Smooth muscle cell (in vitro differentiated cells): ENCODE measurements at regions not wholly inside any gene's neighbourhood (a gene's known extent, or its start where the extent isn't known, plus 50 kb on each side); places are given as distances from the start of the nearest gene placed in this dataset.

Source experiments
- DNase-seq: peaks from one replicate; lab custom pipeline; 2025; ENCODE audit not compliant: unreplicated experiment; lab: John Stamatoyannopoulos, UW
- H2AFZ ChIP-seq: fragments of 200-600 bp; sonication (generic); 2 replicates; pipeline ENCODE4 v1.6.0; 2016; ENCODE audit warnings: antibody characterized with exemption, low read depth, mild to moderate bottlenecking
- H3F3A ChIP-seq: fragments of 200-600 bp; sonication (generic); 2 replicates; pipeline ENCODE4 v1.6.0; 2017; ENCODE audit warnings: antibody characterized with exemption, low read depth
- H3K27ac ChIP-seq: fragments of 200-600 bp; sonication (generic); 2 replicates; pipeline ENCODE4 v1.5.1; 2016; ENCODE audit warnings: low read depth, mild to moderate bottlenecking
- H3K27me3 ChIP-seq: fragments of 200-600 bp; sonication (generic); 2 replicates; pipeline ENCODE4 v1.6.1; 2016; ENCODE audit warnings: low read depth, mild to moderate bottlenecking
- H3K36me3 ChIP-seq: fragments of 200-600 bp; sonication (generic); 2 replicates; pipeline ENCODE4 v1.5.1; 2016; ENCODE audit warnings: low read depth
- H3K4me1 ChIP-seq: fragments of 200-600 bp; sonication (generic); 2 replicates; pipeline ENCODE4 v1.5.1; 2016; ENCODE audit warnings: low read depth
- H3K4me2 ChIP-seq: fragments of 200-600 bp; sonication (generic); 2 replicates; pipeline ENCODE4 v1.6.0; 2016; ENCODE audit warnings: mild to moderate bottlenecking
- H3K4me3 ChIP-seq: fragments of 200-600 bp; sonication (generic); 2 replicates; pipeline ENCODE4 v1.5.1; 2016; ENCODE audit warnings: mild to moderate bottlenecking
- H3K79me2 ChIP-seq: fragments of 200-600 bp; sonication (generic); 2 replicates; pipeline ENCODE4 v1.6.0; 2016; ENCODE audit warnings: low read depth, mild to moderate bottlenecking
- H3K9ac ChIP-seq: fragments of 200-600 bp; sonication (generic); 2 replicates; pipeline ENCODE4 v1.6.0; 2016; ENCODE audit warnings: low read depth
- H3K9me3 ChIP-seq: fragments of 200-600 bp; sonication (generic); replicated peaks from 2 replicates; pipeline ENCODE4 v1.5.1; 2016; ENCODE audit warnings: low read depth
- H4K20me1 ChIP-seq: fragments of 200-600 bp; sonication (generic); 2 replicates; pipeline ENCODE4 v1.6.0; 2016; ENCODE audit warnings: low read depth
- WGBS: methylation state at CpG from one replicate; pipeline ENCODE4 v1.1.7; 2016; ENCODE audit warnings: low lambda C conversion rate; 5-methylcytosine and 5-hydroxymethylcytosine counted together
- TF ChIP-seq, protein P1 (sequence below): fragments of 200-600 bp; sonication (generic); IDR thresholded peaks from 2 replicates; pipeline ENCODE4 v1.5.1; 2017; ENCODE audit warnings: borderline replicate concordance, mild to moderate bottlenecking, antibody characterized with exemption; ENCODE audit not compliant: insufficient read depth, poor library complexity, severe bottlenecking

DNA sequence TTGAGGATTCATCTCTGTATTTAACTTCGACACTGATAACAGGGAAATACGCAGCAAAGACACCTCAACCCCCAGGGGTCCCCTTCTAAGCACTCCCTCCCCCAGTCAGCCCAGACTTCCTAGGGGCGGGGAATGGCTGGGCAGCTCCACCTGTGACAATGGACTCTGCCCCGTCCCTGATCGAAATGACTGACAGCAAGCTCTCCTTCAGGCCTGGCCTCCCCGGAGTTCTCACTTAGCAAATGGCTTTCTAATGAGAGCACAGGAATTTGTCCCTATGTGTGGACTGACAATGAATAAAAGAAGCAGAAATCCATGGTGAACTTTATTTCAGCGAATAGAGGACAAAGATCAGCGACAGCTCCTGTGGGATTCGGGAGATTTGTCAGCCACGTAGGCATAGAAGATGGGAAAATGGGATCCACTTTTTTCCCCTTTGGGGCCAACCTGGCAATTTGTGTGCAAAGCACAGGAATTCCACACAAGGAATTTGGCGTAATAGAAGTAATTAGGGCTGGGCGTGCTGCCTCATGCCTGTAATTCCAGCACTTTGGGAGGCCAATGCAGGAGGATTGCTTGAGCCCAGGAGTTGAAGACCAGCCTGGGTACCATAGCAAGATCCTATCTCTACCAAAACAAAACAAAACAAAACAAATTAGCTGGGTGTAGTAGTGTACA, 63.8 kb downstream of the TNFAIP2 start:
- Histone ChIP-seq H3F3A (no peaks in the 10 kb centered on the region), H3K27me3 (no peaks in the 10 kb centered on the region), H3K27ac (no peak overlapping the region), H3K4me1 (no peaks in the 10 kb centered on the region), H3K9ac (no peak overlapping the region), H3K4me2 (no peak overlapping the region), H3K9me3 (no peaks in the 10 kb centered on the region), H3K4me3 (no peak overlapping the region), H2AFZ (no peak overlapping the region), H3K79me2 (no peaks in the 10 kb centered on the region), H3K36me3 (no peaks in the 10 kb centered on the region), H4K20me1 (no peaks in the 10 kb centered on the region)
- TF ChIP-seq, protein P1, sequence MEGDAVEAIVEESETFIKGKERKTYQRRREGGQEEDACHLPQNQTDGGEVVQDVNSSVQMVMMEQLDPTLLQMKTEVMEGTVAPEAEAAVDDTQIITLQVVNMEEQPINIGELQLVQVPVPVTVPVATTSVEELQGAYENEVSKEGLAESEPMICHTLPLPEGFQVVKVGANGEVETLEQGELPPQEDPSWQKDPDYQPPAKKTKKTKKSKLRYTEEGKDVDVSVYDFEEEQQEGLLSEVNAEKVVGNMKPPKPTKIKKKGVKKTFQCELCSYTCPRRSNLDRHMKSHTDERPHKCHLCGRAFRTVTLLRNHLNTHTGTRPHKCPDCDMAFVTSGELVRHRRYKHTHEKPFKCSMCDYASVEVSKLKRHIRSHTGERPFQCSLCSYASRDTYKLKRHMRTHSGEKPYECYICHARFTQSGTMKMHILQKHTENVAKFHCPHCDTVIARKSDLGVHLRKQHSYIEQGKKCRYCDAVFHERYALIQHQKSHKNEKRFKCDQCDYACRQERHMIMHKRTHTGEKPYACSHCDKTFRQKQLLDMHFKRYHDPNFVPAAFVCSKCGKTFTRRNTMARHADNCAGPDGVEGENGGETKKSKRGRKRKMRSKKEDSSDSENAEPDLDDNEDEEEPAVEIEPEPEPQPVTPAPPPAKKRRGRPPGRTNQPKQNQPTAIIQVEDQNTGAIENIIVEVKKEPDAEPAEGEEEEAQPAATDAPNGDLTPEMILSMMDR: no peak
- WGBS: 50% methylated on average over 12 of the region's 12 CpGs
- DNase-seq: no peak

DNA sequence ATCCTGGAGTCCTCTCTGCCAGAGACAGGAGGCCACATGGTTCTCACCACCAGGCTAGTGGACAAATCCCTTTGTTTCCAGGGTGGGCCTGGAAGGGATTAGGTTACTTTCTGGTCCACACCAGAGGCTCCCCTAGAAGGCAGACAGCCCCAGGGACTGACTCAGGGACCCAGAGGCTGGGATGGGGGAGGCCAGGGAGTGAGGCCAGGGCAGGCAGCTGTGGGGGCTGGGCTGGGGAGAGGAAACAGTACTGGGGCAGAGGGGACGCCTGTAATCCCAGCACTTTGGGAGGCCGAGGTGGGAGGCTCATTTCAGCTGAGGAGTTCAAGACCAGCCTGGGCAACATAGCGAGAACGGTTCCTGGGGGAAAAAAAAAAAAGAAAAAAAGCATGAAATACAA, 64.7 kb downstream of the TNFAIP2 start:
- 89% methylated on average over 4 of the region's 4 CpGs for WGBS
- H3K4me2 ChIP-seq: no peak overlapping the region

DNA sequence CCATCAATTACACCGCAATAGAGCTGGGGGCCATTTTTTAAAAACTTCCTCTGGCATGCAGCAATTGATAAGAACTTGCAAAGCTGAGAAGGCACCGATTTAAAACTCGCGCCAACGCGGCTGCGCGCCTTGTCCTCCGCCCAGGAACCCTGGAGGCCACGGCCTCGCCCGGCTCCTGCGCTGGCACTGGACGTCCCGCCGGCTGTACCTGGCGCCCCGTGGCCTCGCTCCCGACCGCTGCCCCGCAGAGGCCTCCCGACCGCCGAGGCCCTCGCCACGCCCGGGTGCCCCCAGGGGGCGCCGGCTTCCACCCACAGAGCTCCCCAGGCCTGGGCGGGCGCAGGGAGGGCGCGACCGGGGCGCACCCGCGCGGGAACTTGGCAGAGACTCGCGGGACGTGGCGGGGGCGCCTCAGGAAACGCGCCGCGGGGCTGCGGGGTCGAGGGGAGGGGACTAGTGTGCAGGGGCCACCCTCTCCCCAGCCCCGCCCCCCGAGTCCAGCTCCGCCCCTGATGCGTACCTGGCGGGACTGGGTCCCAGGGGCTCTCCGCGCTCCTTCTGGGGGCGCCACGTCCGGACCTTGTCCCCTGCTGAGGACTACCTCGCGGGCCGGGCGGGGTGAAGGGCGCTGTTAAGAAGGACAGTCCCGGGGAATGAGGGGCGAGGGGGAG, 65.7 kb downstream of the TNFAIP2 start:
- no peaks in the 10 kb centered on the region for H3K79me2 ChIP-seq
- H2AFZ ChIP-seq: peak overlapping the region; percentile 92
- no peak for DNase-seq
- H3F3A ChIP-seq: no peaks in the 10 kb centered on the region
- no peaks in the 10 kb centered on the region for H4K20me1 ChIP-seq
- H3K36me3 ChIP-seq: no peaks in the 10 kb centered on the region
- 6% methylated on average over 44 of the region's 67 CpGs for whole genome bisulfite sequencing
- peak overlapping the region; percentile 95 for H3K4me2 ChIP-seq
- no peaks in the 10 kb centered on the region for H3K27me3 ChIP-seq
- no peak overlapping the region for H3K27ac ChIP-seq
- H3K9ac ChIP-seq: no peak overlapping the region
- TF ChIP-seq, protein P1: peak; percentile 41
- no peaks in the 10 kb centered on the region for H3K9me3 ChIP-seq
- H3K4me3 ChIP-seq: peak overlapping the region; percentile 59
- H3K4me1 ChIP-seq: no peaks in the 10 kb centered on the region

More for the DNA sequence above, 64.7 kb downstream of the TNFAIP2 start:
- DNase-seq: no peak
- TF ChIP-seq, protein P1: no peak
- Histone ChIP-seq H3F3A (no peaks in the 10 kb centered on the region), H3K79me2 (no peaks in the 10 kb centered on the region), H3K9me3 (no peaks in the 10 kb centered on the region), H3K4me1 (no peaks in the 10 kb centered on the region), H3K36me3 (no peaks in the 10 kb centered on the region), H3K4me3 (no peak overlapping the region), H3K27me3 (no peaks in the 10 kb centered on the region), H3K27ac (no peak overlapping the region), H4K20me1 (no peaks in the 10 kb centered on the region), H2AFZ (no peak overlapping the region), H3K9ac (no peak overlapping the region)
